Activated CD8-positive, alpha-beta memory T cell treated with anti-CD3 and anti-CD28 coated beads, Interleukin-2, amount 50 U/mL, for 1 hour (primary cell): ENCODE measurements at regions not wholly inside any gene's neighbourhood (a gene's known extent, or its start where the extent isn't known, plus 50 kb on each side); places are given as distances from the start of the nearest gene placed in this dataset.

Source experiments
- DNase-seq: peaks from one replicate; pipeline ENCODE4 v3.0.0-alpha.2; 2020; ENCODE audit errors: extremely low read depth

- no peak for DNase-seq
Measured at GRCh38 chr11:113526521-113526920, 51.3 kb upstream of the DRD2 start.
